HepG2 (cell line): ENCODE measurements at regions not wholly inside any gene's neighbourhood (a gene's known extent, or its start where the extent isn't known, plus 50 kb on each side); places are given as distances from the start of the nearest gene placed in this dataset.
A peak's percentile ranks its signal among the peaks of the same experiment; 100 is the strongest.
"Not testable (repeated sequence)": the region's sequence is repeated elsewhere in the genome, so short reads cannot be mapped to it uniquely, and the experiment has no call there.

ENCODE experiments used
- ATAC-seq: fragments of 200-7000 bp; cut with Tn5 transposase; 3 replicates; pipeline ENCODE4 v1.9.1; 2020; ENCODE audit warnings: mild to moderate bottlenecking, moderate library complexity
- BruUV-seq: library from RNA; stranded (reverse); fragments of 400-500 nt; replicated peaks from 2 replicates; lab custom pipeline; 2021; lab: Mats Ljungman, UMichigan
- CTCF ChIA-PET: fragments of 300-600 bp; formaldehyde crosslinking; extraction: SDS; loops from one replicate; lab custom pipeline; 2021; ENCODE audit warnings: low total read pairs, inconsistent platforms, low intra/inter-chr PET ratio; lab: Yijun Ruan, JAX
- POLR2A ChIA-PET: fragments of 350-600 bp; sonication (Branson Sonifier 250); formaldehyde crosslinking; loops from one replicate; lab custom pipeline; 2020; ENCODE audit warnings: antibody characterized with exemption, inconsistent platforms; lab: Yijun Ruan, JAX
- DNase-seq: peaks from one replicate; pipeline ENCODE4 v3.0.0-alpha.2; 2015; ENCODE audit warnings: low spot score
- FAIRE-seq: peaks from 3 replicates; lab custom pipeline; 2011; peaks lifted over from hg19 to GRCh38; lab: Jason Lieb, UNC
- H2AFZ ChIP-seq: one replicate; pipeline ENCODE4 v1.6.1; 2011; ENCODE audit warnings: low read length, inconsistent platforms
- H3K27ac ChIP-seq: fragments of 300-600 bp; 3 replicates; pipeline ENCODE4 v1.8.0; 2011; ENCODE audit warnings: mixed run types, mild to moderate bottlenecking, mixed read lengths, low read length, inconsistent platforms; ENCODE audit not compliant: insufficient read depth; ENCODE audit errors: extremely low read length
- H3K27me3 ChIP-seq, 2 experiments: fragments of 200-600 bp in 1 of 2; 2 replicates in 1 of 2; 3 replicates in 1 of 2; pipeline versions ENCODE4 v1.6.0 to v1.8.0; 2011; ENCODE audit warnings: low read length in 2 of 2, mild to moderate bottlenecking in 2 of 2, moderate library complexity in 2 of 2, inconsistent platforms in 1 of 2; ENCODE audit not compliant: insufficient read depth in 2 of 2, control insufficient read depth in 1 of 2
- H3K36me3 ChIP-seq, 2 experiments: fragments of 200-600 bp in 1 of 2; replicated peaks in 1 of 2; 2 replicates in 1 of 2; 3 replicates in 1 of 2; pipeline versions ENCODE4 v1.5.1 to v1.8.0; 2011; ENCODE audit warnings: low read length in 2 of 2, inconsistent platforms in 1 of 2; ENCODE audit not compliant: insufficient read depth in 2 of 2, control insufficient read depth in 1 of 2
- H3K4me1 ChIP-seq: 2 replicates; pipeline ENCODE4 v1.5.1; 2012; ENCODE audit warnings: low read length, inconsistent platforms; ENCODE audit not compliant: insufficient read depth
- H3K4me2 ChIP-seq: 2 replicates; pipeline ENCODE4 v1.6.0; 2011; ENCODE audit warnings: low read depth, low read length, inconsistent platforms
- H3K4me3 ChIP-seq, 3 experiments: fragments of 200-600 bp in 1 of 3; sonication (generic), shearing (Covaris generic) in 1 of 3; replicated peaks in 1 of 3; 2 replicates each; pipeline ENCODE4 v1.5.1; 2011 to 2016; ENCODE audit warnings: low read length in 3 of 3, inconsistent platforms in 2 of 3, low read depth in 2 of 3, mild to moderate bottlenecking in 2 of 3, control low read depth in 1 of 3, mixed read lengths in 1 of 3; ENCODE audit not compliant: insufficient read depth in 1 of 3
- H3K79me2 ChIP-seq: one replicate; pipeline ENCODE4 v1.6.1; 2011; ENCODE audit warnings: low read length, inconsistent platforms; ENCODE audit not compliant: insufficient read depth
- H3K9ac ChIP-seq: 2 replicates; pipeline ENCODE4 v1.6.0; 2011; ENCODE audit warnings: mild to moderate bottlenecking, low read depth, low read length, inconsistent platforms; ENCODE audit not compliant: insufficient read depth
- H3K9me3 ChIP-seq: 2 replicates; pipeline ENCODE4 v1.5.1; 2012; ENCODE audit warnings: mild to moderate bottlenecking, low read length
- H4K20me1 ChIP-seq: 2 replicates; pipeline ENCODE4 v1.6.0; 2011; ENCODE audit warnings: inconsistent platforms, mild to moderate bottlenecking, low read length, moderate library complexity; ENCODE audit not compliant: insufficient read depth
- AKAP8 ChIP-seq: sonication (generic); formaldehyde crosslinking; IDR thresholded peaks from 2 replicates; pipeline ENCODE4 v1.5.1; 2020; ENCODE audit warnings: mild to moderate bottlenecking, missing genetic modification reagents
- ARNTL ChIP-seq: sonication (generic); formaldehyde crosslinking; IDR thresholded peaks from 2 replicates; pipeline ENCODE4 v1.4.0; 2020; ENCODE audit warnings: mild to moderate bottlenecking, missing genetic modification reagents
- BCL6 ChIP-seq: IDR thresholded peaks from 2 replicates; pipeline ENCODE4 v1.6.1; 2016; ENCODE audit warnings: missing genetic modification reagents, missing compliant biosample characterization
- FOXA3 ChIP-seq: IDR thresholded peaks from 2 replicates; pipeline ENCODE4 v1.6.1; 2016; ENCODE audit warnings: missing genetic modification reagents, missing compliant biosample characterization
- FOXO1 ChIP-seq: sonication (generic); formaldehyde crosslinking; IDR thresholded peaks from 2 replicates; pipeline ENCODE4 v1.4.0; 2020; ENCODE audit warnings: missing genetic modification reagents
- HDAC6 ChIP-seq: fragments of 200-600 bp; sonication (generic); IDR thresholded peaks from 2 replicates; pipeline ENCODE4 v1.7.0; 2017; ENCODE audit warnings: mild to moderate bottlenecking, antibody characterized with exemption, low read length, low read depth
- HNF1B ChIP-seq: sonication (generic); formaldehyde crosslinking; IDR thresholded peaks from 2 replicates; pipeline ENCODE4 v1.5.1; 2020; ENCODE audit warnings: mild to moderate bottlenecking, moderate library complexity, missing genetic modification reagents
- HOXA5 ChIP-seq: sonication (generic); formaldehyde crosslinking; IDR thresholded peaks from 2 replicates; pipeline ENCODE4 v1.4.0; 2020; ENCODE audit warnings: missing genetic modification reagents
- MAFK ChIP-seq, 2 experiments: IDR thresholded peaks in 1 of 2; conservative IDR thresholded peaks in 1 of 2; 2 replicates each; pipeline ENCODE4 v1.6.1; 2011; ENCODE audit warnings: improper control_type of control experiment in 2 of 2, low read length in 2 of 2
- MLX ChIP-seq: IDR thresholded peaks from 2 replicates; pipeline ENCODE4 v1.6.1; 2016
- NFE2L2 ChIP-seq: fragments of 150-350 bp; IDR thresholded peaks from 2 replicates; pipeline ENCODE4 v1.6.1; 2014; ENCODE audit warnings: low read length
- ZFP36L2 ChIP-seq: sonication (generic); formaldehyde crosslinking; IDR thresholded peaks from 2 replicates; pipeline ENCODE4 v1.4.0; 2020; ENCODE audit warnings: missing genetic modification reagents
- ZNF431 ChIP-seq: sonication (generic); formaldehyde crosslinking; IDR thresholded peaks from 2 replicates; pipeline ENCODE4 v1.9.0; 2022; ENCODE audit warnings: missing genetic modification reagents, low read depth, mild to moderate bottlenecking, borderline replicate concordance
- WGBS: methylation state at CpG from one replicate; pipeline ENCODE4 v1.1.6; 2017; ENCODE audit warnings: low lambda C conversion rate; 5-methylcytosine and 5-hydroxymethylcytosine counted together
- in situ Hi-C: cut with HindIII; loops from 2 replicates; pipeline ENCODE4 v1.10.0; 2017; ENCODE audit warnings: low pct_unique_long_range_greater_than_20kb; ENCODE audit not compliant: extremely low pct_ligation_motif_present
- intact Hi-C: fragments of 100-400 bp; cut with micrococcal nuclease; formaldehyde crosslinking; loops from one replicate; pipeline ENCODE4 v1.10.0; 2022; ENCODE audit not compliant: unreplicated experiment

DNA sequence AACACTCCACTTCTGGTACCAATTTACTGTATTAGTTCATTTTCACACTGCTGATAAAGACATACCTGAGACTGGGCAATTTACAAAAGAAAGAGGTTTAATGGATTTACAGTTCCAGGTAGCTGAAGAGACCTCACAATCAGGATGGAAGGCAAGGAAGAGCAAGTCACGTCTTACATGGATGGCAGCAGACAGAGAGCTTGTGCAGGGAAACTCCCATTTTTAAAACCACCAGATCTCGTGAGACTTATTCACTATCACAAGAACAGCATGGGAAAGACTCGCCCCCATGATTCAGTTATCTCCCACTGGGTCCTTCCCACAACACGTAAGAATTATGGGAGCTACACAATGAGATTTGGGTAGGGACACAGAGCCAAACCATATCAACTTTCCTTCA is 119.0 kb downstream of the ZIC4 start:
- H3K9ac ChIP-seq, H3K36me3 ChIP-seq, FAIRE-seq, H3K79me2 ChIP-seq, H2AFZ ChIP-seq, POLR2A ChIA-PET, H3K4me3 ChIP-seq, H3K4me1 ChIP-seq, H3K27ac ChIP-seq, BruUV-seq, DNase-seq, H3K27me3 ChIP-seq, ATAC-seq, in situ Hi-C loops, H3K4me2 ChIP-seq, intact Hi-C loops, CTCF ChIA-PET, H4K20me1 ChIP-seq: not testable (repeated sequence)
- 2% methylated on average over 3 of the region's 4 CpGs for WGBS
- peak; percentile 96 for TF ChIP-seq ZNF431
- peaks cover 15% of the 10 kb centered on the region; the same call in 1 of the 2 replicates for H3K9me3 ChIP-seq

- Histone ChIP-seq H3K27me3 (no peaks in the 10 kb centered on the region), H4K20me1 (no peaks in the 10 kb centered on the region), H2AFZ (no peak overlapping the region), H3K36me3 (no peaks in the 10 kb centered on the region), H3K4me3 (no peak overlapping the region), H3K4me1 (no peaks in the 10 kb centered on the region), H3K4me2 (no peak overlapping the region), H3K9me3 (peaks cover 27% of the 10 kb centered on the region), H3K79me2 (no peaks in the 10 kb centered on the region), H3K27ac (no peak overlapping the region), H3K9ac (no peak overlapping the region)
- no TSS peak for BruUV-seq
- TF ChIP-seq ZFP36L2 (CRISPR knock-in tag), result no peak
- no peak for TF ChIP-seq BCL6 (CRISPR knock-in tag)
- TF ChIP-seq MLX (CRISPR knock-in tag), result no peak
- TF ChIP-seq HNF1B (CRISPR knock-in tag), result no peak
- TF ChIP-seq AKAP8 (CRISPR knock-in tag), result no peak
- TF ChIP-seq MAFK (conservative IDR thresholded peaks at IDR 0.05 in 1 of 2, IDR thresholded peaks at IDR 0.05 in 1 of 2; ENCODE audit: low read length in 2 of 2), result no peak
- no peak for TF ChIP-seq HOXA5 (CRISPR knock-in tag)
- TF ChIP-seq FOXO1 (CRISPR knock-in tag), result no peak
- no peak for TF ChIP-seq HDAC6
- TF ChIP-seq FOXA3 (CRISPR knock-in tag), result no peak
- TF ChIP-seq ARNTL (CRISPR knock-in tag), result no peak
- no peak for TF ChIP-seq NFE2L2
- no peak for DNase-seq
- ATAC-seq, result no peak; the same call in 2 of the 3 replicates
- ChIA-PET POLR2A (no interaction called here), CTCF (no interaction called here)
- FAIRE-seq, result no peak
- WGBS, result 0% methylated on average over 4 of the region's 4 CpGs
- in situ Hi-C loops (no loop called here), intact Hi-C loops (no loop called here)
These were observed 136.4 kb downstream of the ZIC4 start for GRCh38 chr3:147269907-147270306.
